ENCODE measurements at regions not wholly inside any gene's neighbourhood (a gene's known extent, or its start where the extent isn't known, plus 50 kb on each side); places are given as distances from the start of the nearest gene placed in this dataset.

- TF ChIP-seq CTCF (IDR thresholded peaks at IDR 0.05), result no peak
Measured at GRCh38 chr5:8845296-8845695, 700.6 kb downstream of the SEMA5A start.

GRCh38 chr5:8848366-8848765 lies 697.5 kb downstream of the SEMA5A start:
- Histone ChIP-seq H3K27me3 (no peaks in the 10 kb centered on the region), H3K36me3 (no peaks in the 10 kb centered on the region), H3K27ac (no peak overlapping the region), H3K4me3 (no peak overlapping the region), H3K4me1 (no peaks in the 10 kb centered on the region), H3K9me3 (no peaks in the 10 kb centered on the region)
- ATAC-seq (no peak), DNase-seq (no peak)
- intact Hi-C loops (cut with DNase I), result no loop called here
- TF ChIP-seq CTCF (IDR thresholded peaks at IDR 0.05), result no peak

More at GRCh38 chr5:8845296-8845695, 700.6 kb downstream of the SEMA5A start:
- no peak overlapping the region for H3K4me3 ChIP-seq
- DNase-seq (no peak), ATAC-seq (no peak)
- H3K36me3 ChIP-seq, result no peaks in the 10 kb centered on the region
- no peaks in the 10 kb centered on the region for H3K9me3 ChIP-seq
- H3K4me1 ChIP-seq, result no peaks in the 10 kb centered on the region
- no peaks in the 10 kb centered on the region for H3K27me3 ChIP-seq
- H3K27ac ChIP-seq, result no peak overlapping the region
- intact Hi-C loops (cut with DNase I), result no loop called here

GRCh38 chr5:8848997-8849594 lies 696.8 kb downstream of the SEMA5A start:
- intact Hi-C loops (cut with DNase I), result no loop called here
- H3K9me3 ChIP-seq, result no peaks in the 10 kb centered on the region

GRCh38 chr5:8851101-8851500 lies 694.8 kb downstream of the SEMA5A start:
- DNase-seq (no peak), ATAC-seq (no peak)
- Histone ChIP-seq H3K9me3 (no peaks in the 10 kb centered on the region), H3K36me3 (no peaks in the 10 kb centered on the region), H3K27me3 (no peaks in the 10 kb centered on the region), H3K4me3 (no peak overlapping the region), H3K27ac (no peak overlapping the region), H3K4me1 (no peaks in the 10 kb centered on the region)
- intact Hi-C loops (cut with DNase I), result no loop called here
- no peak for TF ChIP-seq CTCF (IDR thresholded peaks at IDR 0.05)

More at GRCh38 chr5:8848997-8849594, 696.8 kb downstream of the SEMA5A start:
- no peaks in the 10 kb centered on the region for H3K27me3 ChIP-seq
- H3K4me1 ChIP-seq, result no peaks in the 10 kb centered on the region
- ATAC-seq (no peak), DNase-seq (no peak)
- no peak overlapping the region for H3K27ac ChIP-seq
- H3K4me3 ChIP-seq, result no peak overlapping the region
- no peaks in the 10 kb centered on the region for H3K36me3 ChIP-seq
- no peak for TF ChIP-seq CTCF (IDR thresholded peaks at IDR 0.05)

GRCh38 chr5:8857051-8857450 lies 688.8 kb downstream of the SEMA5A start:
- H3K4me1 ChIP-seq, result no peaks in the 10 kb centered on the region
- H3K9me3 ChIP-seq, result no peaks in the 10 kb centered on the region
- no peaks in the 10 kb centered on the region for H3K27me3 ChIP-seq
- no peak overlapping the region for H3K4me3 ChIP-seq
- ATAC-seq (no peak), DNase-seq (no peak)
- intact Hi-C loops (cut with DNase I), result no loop called here
- no peak overlapping the region for H3K27ac ChIP-seq
- TF ChIP-seq CTCF (IDR thresholded peaks at IDR 0.05), result no peak
- no peaks in the 10 kb centered on the region for H3K36me3 ChIP-seq

GRCh38 chr5:8861764-8862163 lies 684.1 kb downstream of the SEMA5A start:
- Histone ChIP-seq H3K27ac (no peak overlapping the region), H3K9me3 (no peaks in the 10 kb centered on the region), H3K4me3 (no peak overlapping the region), H3K27me3 (no peaks in the 10 kb centered on the region), H3K36me3 (no peaks in the 10 kb centered on the region), H3K4me1 (no peaks in the 10 kb centered on the region)
- DNase-seq (no peak), ATAC-seq (no peak)
- TF ChIP-seq CTCF (IDR thresholded peaks at IDR 0.05), result no peak
- intact Hi-C loops (cut with DNase I), result no loop called here
